Dermis blood vessel endothelial cell (primary cell): ENCODE measurements at regions not wholly inside any gene's neighbourhood (a gene's known extent, or its start where the extent isn't known, plus 50 kb on each side); places are given as distances from the start of the nearest gene placed in this dataset.

Experiments used
- DNase-seq: peaks from one replicate; pipeline ENCODE4 v3.0.0; 2010

GRCh38 chr2:59720296-59720866 is 833.1 kb downstream of the BCL11A start:
- no peak for DNase-seq

- no peak for DNase-seq
Measured at GRCh38 chr2:59713577-59713976, 839.9 kb downstream of the BCL11A start.

GRCh38 chr2:59711121-59711520 is 842.3 kb downstream of the BCL11A start:
- no peak for DNase-seq

- DNase-seq: no peak
Measured at GRCh38 chr2:59706729-59707128, 846.7 kb downstream of the BCL11A start.

GRCh38 chr2:59703796-59704195 is 849.7 kb downstream of the BCL11A start:
- no peak for DNase-seq

GRCh38 chr2:59702026-59702425 is 851.4 kb downstream of the BCL11A start:
- no peak for DNase-seq

GRCh38 chr2:59701271-59701994 is 852.0 kb downstream of the BCL11A start:
- no peak for DNase-seq

GRCh38 chr2:59694176-59694575 is 859.3 kb downstream of the BCL11A start:
- no peak for DNase-seq

GRCh38 chr2:59693231-59693959 is 860.1 kb downstream of the BCL11A start:
- DNase-seq: no peak

- no peak for DNase-seq
Measured at GRCh38 chr2:59691518-59692190, 861.8 kb downstream of the BCL11A start.

GRCh38 chr2:59690849-59691248 is 862.6 kb downstream of the BCL11A start:
- no peak for DNase-seq

GRCh38 chr2:59684771-59685166 is 868.7 kb downstream of the BCL11A start:
- no peak for DNase-seq

GRCh38 chr2:59684116-59684770 is 869.2 kb downstream of the BCL11A start:
- no peak for DNase-seq

- no peak for DNase-seq
Measured at GRCh38 chr2:59680863-59681262, 872.6 kb downstream of the BCL11A start.

GRCh38 chr2:59677158-59677557 is 876.3 kb downstream of the BCL11A start:
- no peak for DNase-seq

GRCh38 chr2:59674100-59674499 is 879.4 kb downstream of the BCL11A start:
- no peak for DNase-seq

GRCh38 chr2:59665021-59665420 is 888.4 kb downstream of the BCL11A start:
- no peak for DNase-seq

- no peak for DNase-seq
Measured at GRCh38 chr2:59662127-59662861, 891.2 kb downstream of the BCL11A start.

GRCh38 chr2:59660262-59660661 is 893.2 kb downstream of the BCL11A start:
- DNase-seq: no peak

GRCh38 chr2:59658906-59659635 is 894.4 kb downstream of the BCL11A start:
- DNase-seq: no peak

- no peak for DNase-seq
Measured at GRCh38 chr2:59655809-59656208, 897.6 kb downstream of the BCL11A start.
